ENCODE measurements at regions not wholly inside any gene's neighbourhood (a gene's known extent, or its start where the extent isn't known, plus 50 kb on each side); places are given as distances from the start of the nearest gene placed in this dataset.
"Not testable (repeated sequence)": the region's sequence is repeated elsewhere in the genome, so short reads cannot be mapped to it uniquely, and the experiment has no call there.

DNA sequence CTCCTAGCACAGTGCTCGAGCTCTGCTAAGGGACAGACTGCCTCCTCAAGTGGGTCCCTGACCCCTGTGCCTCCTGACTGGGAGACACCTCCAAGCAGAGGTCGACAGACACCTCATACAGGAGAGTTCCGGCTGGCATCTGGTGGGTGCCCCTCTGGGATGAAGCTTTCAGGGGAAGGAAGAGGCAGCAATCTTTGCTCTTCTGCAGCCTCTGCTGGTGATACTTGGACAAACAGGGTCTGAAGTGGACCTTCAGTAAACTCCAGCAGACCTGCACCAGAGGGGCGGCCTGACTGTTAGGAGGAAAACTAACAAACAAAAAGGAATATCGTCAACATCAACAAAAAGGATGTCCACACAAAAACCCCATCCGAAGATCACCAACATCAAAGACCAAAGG, 60.6 kb upstream of the DCN start:
- not testable (repeated sequence) for DNase-seq (ENCODE audit: low spot score)

DNA sequence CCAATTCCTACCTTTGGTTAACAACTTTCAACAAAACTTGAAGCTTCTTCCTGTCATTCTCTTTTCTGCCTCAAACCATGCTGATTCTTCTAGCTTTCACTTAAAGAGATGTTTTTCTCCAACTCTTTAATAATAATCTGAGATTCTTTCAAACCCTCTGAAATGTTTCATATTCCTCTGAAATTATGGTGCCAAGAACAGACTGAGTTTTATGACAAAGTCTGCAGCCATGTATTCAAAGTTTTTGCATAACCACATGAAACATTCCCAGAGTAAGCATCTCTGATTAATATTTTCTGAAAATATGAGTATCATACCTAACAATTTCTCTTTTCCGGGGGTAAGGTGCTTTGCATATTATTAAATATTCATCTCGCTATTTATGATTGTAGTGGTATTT, 59.1 kb upstream of the DCN start:
- no peak for DNase-seq (ENCODE audit: low spot score)

DNA sequence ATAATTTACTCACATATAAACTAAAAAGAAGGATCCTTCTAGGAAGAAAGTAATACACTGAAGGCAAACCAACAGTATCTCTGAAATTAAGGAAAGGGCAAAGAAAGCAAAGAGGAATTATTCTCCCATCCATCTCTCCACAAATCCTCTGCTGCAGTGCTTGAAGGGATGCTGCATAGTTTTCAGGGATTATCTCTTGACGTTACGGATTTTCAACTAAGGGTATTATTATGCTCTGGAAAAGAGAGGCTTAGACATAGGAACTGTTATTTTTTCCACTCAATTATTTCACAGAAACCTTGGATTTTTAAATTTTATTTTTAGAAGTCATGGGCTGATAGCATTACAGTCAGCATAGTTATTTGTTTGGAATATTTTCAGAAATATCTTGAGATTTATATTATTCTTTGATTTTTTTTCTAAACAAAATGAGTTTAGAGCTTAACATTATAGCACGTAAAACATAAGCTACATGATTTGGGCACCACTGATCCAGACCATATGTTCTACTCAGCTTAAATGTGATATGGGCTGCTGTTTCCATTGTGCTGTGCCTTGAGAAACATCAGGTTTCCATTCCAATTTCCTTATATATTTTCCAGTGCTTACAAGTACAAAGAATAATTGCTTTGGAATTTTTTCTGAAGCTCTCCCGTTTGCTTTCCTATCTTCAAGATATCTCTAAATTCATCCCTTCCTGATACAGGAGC, 57.9 kb upstream of the DCN start:
- no peak for DNase-seq (ENCODE audit: low spot score)

- DNase-seq (ENCODE audit: low spot score): no peak
Measured at GRCh38 chr12:91239481-91239880, 56.9 kb upstream of the DCN start.
